ENCODE measurements at regions not wholly inside any gene's neighbourhood (a gene's known extent, or its start where the extent isn't known, plus 50 kb on each side); places are given as distances from the start of the nearest gene placed in this dataset.
"Not testable (repeated sequence)": the region's sequence is repeated elsewhere in the genome, so short reads cannot be mapped to it uniquely, and the experiment has no call there.

GRCh38 chr7:56491636-56492425, 375.6 kb upstream of the NUPR2 start:
- no peak overlapping the region for H3K4me3 ChIP-seq (ENCODE audit: low read length)
- TF ChIP-seq, protein P1, sequence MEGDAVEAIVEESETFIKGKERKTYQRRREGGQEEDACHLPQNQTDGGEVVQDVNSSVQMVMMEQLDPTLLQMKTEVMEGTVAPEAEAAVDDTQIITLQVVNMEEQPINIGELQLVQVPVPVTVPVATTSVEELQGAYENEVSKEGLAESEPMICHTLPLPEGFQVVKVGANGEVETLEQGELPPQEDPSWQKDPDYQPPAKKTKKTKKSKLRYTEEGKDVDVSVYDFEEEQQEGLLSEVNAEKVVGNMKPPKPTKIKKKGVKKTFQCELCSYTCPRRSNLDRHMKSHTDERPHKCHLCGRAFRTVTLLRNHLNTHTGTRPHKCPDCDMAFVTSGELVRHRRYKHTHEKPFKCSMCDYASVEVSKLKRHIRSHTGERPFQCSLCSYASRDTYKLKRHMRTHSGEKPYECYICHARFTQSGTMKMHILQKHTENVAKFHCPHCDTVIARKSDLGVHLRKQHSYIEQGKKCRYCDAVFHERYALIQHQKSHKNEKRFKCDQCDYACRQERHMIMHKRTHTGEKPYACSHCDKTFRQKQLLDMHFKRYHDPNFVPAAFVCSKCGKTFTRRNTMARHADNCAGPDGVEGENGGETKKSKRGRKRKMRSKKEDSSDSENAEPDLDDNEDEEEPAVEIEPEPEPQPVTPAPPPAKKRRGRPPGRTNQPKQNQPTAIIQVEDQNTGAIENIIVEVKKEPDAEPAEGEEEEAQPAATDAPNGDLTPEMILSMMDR (conservative IDR thresholded peaks at IDR 0.05; ENCODE audit: low read length): no peak
- DNase-seq (ENCODE audit: low read depth): no peak

DNA sequence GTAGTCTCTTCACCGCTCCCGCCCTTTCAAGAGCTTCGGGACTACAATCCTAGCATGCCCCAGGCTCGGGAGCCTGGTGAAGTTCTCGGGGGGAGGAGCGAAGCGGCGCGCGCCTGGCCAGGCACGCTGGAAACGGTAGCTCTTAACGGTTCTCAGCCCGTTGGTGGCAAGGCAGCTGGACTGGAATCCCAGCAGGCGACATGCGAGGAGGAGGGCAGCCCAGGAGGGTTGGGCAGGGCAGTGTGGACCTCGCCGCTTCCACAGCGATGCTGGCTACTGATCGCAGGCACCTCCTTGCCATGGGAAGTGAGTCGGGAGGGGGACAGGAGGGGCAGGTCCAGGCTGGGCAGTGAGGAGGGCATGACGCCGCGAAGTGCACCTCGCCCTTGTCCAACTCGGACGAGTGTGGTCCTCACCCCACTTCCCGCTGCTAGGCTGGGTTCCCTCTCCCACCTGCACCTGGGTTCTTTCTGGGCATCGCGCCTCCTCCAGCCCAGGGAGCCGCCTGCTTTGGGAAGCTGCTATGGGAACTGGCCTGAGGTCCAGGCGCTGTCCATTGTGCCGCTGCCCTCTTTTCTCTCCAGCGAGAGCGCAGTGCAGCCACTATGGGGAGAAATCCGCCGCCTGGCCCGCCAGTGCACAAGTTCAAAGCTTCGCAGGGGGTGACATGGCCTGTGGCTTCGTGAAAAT, 367.8 kb upstream of the NUPR2 start:
- no peak for DNase-seq (ENCODE audit: low read depth)
- H3K4me3 ChIP-seq (ENCODE audit: low read length): no peak overlapping the region
- TF ChIP-seq, protein P1 (conservative IDR thresholded peaks at IDR 0.05; ENCODE audit: low read length): no peak

DNA sequence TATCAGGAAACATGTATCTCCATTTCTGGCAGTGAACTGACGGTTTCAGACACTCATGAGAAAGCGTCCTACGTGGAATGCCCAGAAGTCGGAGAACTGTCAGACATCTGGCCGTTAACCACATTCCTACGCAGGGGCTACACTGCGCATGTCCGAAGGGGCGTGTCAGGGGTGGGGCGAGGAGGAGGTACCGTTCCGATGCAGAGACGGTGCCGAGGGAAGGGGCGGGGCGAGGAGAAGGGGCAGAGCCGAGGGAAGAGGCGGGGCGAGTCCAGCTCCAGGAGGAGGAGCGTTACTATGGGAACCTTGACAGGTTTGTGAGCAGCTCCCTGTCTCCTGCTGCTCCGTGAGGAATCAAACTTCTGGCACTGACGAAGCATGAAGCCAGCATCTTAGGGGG, 366.9 kb upstream of the NUPR2 start:
- TF ChIP-seq, protein P1 (conservative IDR thresholded peaks at IDR 0.05; ENCODE audit: low read length): no peak
- no peak overlapping the region for H3K4me3 ChIP-seq (ENCODE audit: low read length)
- DNase-seq (ENCODE audit: low read depth): no peak

DNA sequence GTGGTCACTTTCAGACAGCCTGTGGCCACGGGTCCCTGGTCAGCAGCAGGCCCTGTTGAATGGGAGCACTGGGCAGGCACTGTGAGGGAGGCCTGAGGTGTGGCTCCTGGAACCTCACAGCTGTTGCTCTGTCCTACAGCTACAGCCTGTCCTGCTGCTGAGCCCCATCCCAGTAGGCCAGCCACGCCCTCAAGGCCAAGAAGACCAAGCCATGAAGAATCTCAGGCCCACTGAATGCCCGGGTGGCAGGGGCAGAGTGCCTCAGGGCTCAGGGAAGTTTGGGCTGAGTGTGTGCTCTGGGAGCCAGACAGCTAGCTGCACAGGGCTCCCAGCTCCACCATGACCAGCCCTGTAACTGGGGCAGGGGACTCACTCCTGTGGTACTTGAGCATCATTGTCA, 363.5 kb upstream of the NUPR2 start:
- H3K4me3 ChIP-seq (ENCODE audit: low read length): no peak overlapping the region
- TF ChIP-seq, protein P1 (conservative IDR thresholded peaks at IDR 0.05; ENCODE audit: low read length): no peak
- DNase-seq (ENCODE audit: low read depth): no peak

- no peak for DNase-seq (ENCODE audit: low read depth)
- TF ChIP-seq, protein P1 (conservative IDR thresholded peaks at IDR 0.05; ENCODE audit: low read length): no peak
Observed at GRCh38 chr7:56479136-56479535, 362.9 kb upstream of the NUPR2 start.

GRCh38 chr7:56474271-56474670, 358.1 kb upstream of the NUPR2 start:
- DNase-seq (ENCODE audit: low read depth): no peak
- H3K4me3 ChIP-seq (ENCODE audit: low read length): no peak overlapping the region
- TF ChIP-seq, protein P1 (conservative IDR thresholded peaks at IDR 0.05; ENCODE audit: low read length): no peak

More at GRCh38 chr7:56479136-56479535, 362.9 kb upstream of the NUPR2 start:
- H3K4me3 ChIP-seq (ENCODE audit: low read length): no peak overlapping the region

DNA sequence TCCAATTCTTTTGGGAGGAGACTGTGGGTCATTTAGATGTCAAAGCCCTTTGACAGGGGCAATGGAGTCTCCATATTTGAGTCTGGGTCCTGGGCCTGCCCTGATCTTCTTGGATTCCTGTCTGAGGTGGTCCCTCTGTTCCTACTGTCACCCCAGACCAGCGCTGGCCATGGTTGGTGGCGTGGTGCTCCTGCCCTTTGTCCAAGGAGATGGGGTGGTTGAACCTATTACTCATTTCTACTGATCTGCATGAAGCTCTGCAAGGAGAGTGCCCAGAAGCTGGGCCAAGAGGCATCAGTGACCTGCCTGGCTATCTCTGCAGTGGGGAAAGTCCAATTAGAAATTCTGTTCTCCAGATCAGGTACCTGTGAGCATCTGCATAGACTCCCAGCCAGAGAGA, 355.6 kb upstream of the NUPR2 start:
- TF ChIP-seq, protein P1 (conservative IDR thresholded peaks at IDR 0.05; ENCODE audit: low read length): no peak
- DNase-seq (ENCODE audit: low read depth): no peak
- H3K4me3 ChIP-seq (ENCODE audit: low read length): no peak overlapping the region

DNA sequence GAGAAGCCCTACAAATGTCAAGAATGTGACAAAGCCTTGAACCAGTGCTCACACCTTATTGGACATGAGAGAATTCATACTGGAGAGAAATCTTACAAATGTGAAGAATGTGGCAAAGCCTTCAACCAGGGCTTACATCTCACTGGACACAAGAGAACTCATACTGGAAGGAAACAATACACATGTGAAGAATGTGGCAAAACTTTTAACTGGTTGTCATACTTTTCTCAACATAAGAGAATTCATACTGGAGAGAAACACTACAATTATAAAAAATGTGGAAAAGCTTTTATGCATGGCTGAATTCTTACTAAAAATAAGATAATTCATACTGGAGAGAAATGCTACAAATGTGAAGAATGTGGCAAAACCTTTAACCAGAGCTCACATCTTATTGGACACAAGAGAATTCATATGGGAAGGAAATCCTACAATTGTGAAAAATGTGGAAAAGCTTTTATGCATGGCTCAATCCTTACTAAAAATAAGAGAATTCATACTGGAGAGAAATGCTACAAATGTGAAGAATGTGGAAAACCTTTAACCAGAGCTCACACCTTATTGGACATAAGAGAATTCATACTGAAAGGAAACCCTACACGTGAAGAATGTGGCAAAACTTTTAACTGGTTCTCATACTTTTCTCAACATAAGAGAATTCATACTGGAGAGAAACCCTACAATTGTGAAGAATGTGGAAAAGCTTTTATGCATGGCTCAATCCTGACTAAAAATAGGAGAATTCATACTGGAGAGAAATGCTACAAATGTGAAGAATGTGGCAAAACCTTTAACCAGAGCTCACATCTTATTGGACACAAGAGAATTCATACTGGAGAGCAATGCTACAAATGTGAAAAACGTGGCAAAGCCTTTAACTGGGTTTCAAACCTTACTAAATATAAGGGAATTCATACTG, 350.6 kb upstream of the NUPR2 start:
- H3K4me3 ChIP-seq (ENCODE audit: low read length): not testable (repeated sequence)

More for the DNA sequence above, 350.6 kb upstream of the NUPR2 start:
- DNase-seq (ENCODE audit: low read depth): not testable (repeated sequence)

Data from AG10803 (cell line).